Testis (tissue), 2 donors: ENCODE measurements at regions not wholly inside any gene's neighbourhood (a gene's known extent, or its start where the extent isn't known, plus 50 kb on each side); places are given as distances from the start of the nearest gene placed in this dataset.

Experiments
- POLR2A ChIP-seq: fragments of 450-650 bp; IDR thresholded peaks from one replicate; pipeline ENCODE4 v1.6.1; 2017; ENCODE audit warnings: antibody characterized with exemption, mild to moderate bottlenecking, moderate library complexity
- TF ChIP-seq, protein P1 (sequence below), 3 experiments: fragments of 450-650 bp in 2 of 3; fragments of 200-600 bp in 1 of 3; sonication (generic) in 1 of 3; IDR thresholded peaks; one replicate each; pipeline ENCODE4 v1.5.1; 2016 to 2019; ENCODE audit warnings: antibody characterized with exemption in 3 of 3, mild to moderate bottlenecking in 2 of 3, moderate library complexity in 1 of 3

DNA sequence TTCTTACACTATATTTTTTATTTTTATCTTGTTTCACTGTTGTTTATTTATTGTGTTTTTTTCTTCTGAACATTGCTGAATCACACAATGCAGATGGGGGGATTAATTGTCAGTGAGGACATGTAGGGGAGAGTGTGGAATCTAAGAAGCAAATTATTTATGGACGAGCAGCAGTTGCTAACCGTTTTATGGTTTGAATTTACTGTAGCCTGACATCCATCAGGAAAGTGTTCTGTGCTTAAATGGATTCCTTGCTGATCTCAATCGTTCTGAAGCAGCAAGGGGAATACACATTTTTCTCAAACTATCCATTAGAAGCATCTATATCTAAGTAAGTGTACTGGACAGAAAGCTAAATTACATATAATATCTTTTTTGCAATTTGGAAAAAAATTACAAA, 119.5 kb downstream of the CD8B2 start:
- TF ChIP-seq, protein P1, sequence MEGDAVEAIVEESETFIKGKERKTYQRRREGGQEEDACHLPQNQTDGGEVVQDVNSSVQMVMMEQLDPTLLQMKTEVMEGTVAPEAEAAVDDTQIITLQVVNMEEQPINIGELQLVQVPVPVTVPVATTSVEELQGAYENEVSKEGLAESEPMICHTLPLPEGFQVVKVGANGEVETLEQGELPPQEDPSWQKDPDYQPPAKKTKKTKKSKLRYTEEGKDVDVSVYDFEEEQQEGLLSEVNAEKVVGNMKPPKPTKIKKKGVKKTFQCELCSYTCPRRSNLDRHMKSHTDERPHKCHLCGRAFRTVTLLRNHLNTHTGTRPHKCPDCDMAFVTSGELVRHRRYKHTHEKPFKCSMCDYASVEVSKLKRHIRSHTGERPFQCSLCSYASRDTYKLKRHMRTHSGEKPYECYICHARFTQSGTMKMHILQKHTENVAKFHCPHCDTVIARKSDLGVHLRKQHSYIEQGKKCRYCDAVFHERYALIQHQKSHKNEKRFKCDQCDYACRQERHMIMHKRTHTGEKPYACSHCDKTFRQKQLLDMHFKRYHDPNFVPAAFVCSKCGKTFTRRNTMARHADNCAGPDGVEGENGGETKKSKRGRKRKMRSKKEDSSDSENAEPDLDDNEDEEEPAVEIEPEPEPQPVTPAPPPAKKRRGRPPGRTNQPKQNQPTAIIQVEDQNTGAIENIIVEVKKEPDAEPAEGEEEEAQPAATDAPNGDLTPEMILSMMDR (IDR thresholded peaks at IDR 0.05) = no peak
- TF ChIP-seq POLR2A = no peak
